SK-N-SH treated with all-trans-retinoic acid at 6 μM for 48 hours (cell line): ENCODE measurements at regions not wholly inside any gene's neighbourhood (a gene's known extent, or its start where the extent isn't known, plus 50 kb on each side); places are given as distances from the start of the nearest gene placed in this dataset.

ENCODE experiments used
- ATAC-seq: fragments of 200-7000 bp; cut with Tn5 transposase; 3 replicates; pipeline ENCODE4 v1.9.1; 2020; ENCODE audit warnings: mild to moderate bottlenecking, moderate library complexity
- ARNTL ChIP-seq: fragments of 450-650 bp; formaldehyde crosslinking; IDR thresholded peaks from 2 replicates; pipeline ENCODE4 v1.5.0; 2020; ENCODE audit warnings: low read depth, mild to moderate bottlenecking, moderate library complexity, borderline replicate concordance
- BACH2 ChIP-seq: fragments of 250-450 bp; sonication (Bioruptor Pico); IDR thresholded peaks from 2 replicates; pipeline ENCODE4 v1.9.0; 2021; ENCODE audit warnings: mild to moderate bottlenecking, borderline replicate concordance
- CSDC2 ChIP-seq: fragments of 250-450 bp; sonication (Bioruptor Pico); IDR thresholded peaks from 2 replicates; pipeline ENCODE4 v1.5.0; 2020; ENCODE audit warnings: mild to moderate bottlenecking, moderate library complexity
- ESRRG ChIP-seq: fragments of 250-450 bp; sonication (Bioruptor Pico); IDR thresholded peaks from 2 replicates; pipeline ENCODE4 v1.6.1; 2021; ENCODE audit warnings: mild to moderate bottlenecking
- GLIS3 ChIP-seq: fragments of 250-450 bp; sonication (Bioruptor Pico); IDR thresholded peaks from 2 replicates; pipeline ENCODE4 v1.5.0; 2020; ENCODE audit warnings: mild to moderate bottlenecking, moderate library complexity
- ISL1 ChIP-seq: fragments of 250-450 bp; sonication (Bioruptor Pico); IDR thresholded peaks from 2 replicates; pipeline ENCODE4 v2.1.2; 2022; ENCODE audit warnings: mild to moderate bottlenecking, moderate library complexity
- OSR1 ChIP-seq: fragments of 250-450 bp; sonication (Bioruptor Pico); IDR thresholded peaks from 2 replicates; pipeline ENCODE4 v1.8.0; 2022; ENCODE audit warnings: moderate library complexity, mild to moderate bottlenecking, inconsistent platforms
- PPARA ChIP-seq: fragments of 250-450 bp; sonication (Bioruptor Pico); IDR thresholded peaks from 2 replicates; pipeline ENCODE4 v1.5.0; 2020; ENCODE audit warnings: mild to moderate bottlenecking, borderline replicate concordance
- RARB ChIP-seq: fragments of 250-450 bp; sonication (Bioruptor Pico); IDR thresholded peaks from 2 replicates; pipeline ENCODE4 v1.8.0; 2021; ENCODE audit warnings: mild to moderate bottlenecking, moderate library complexity
- SNAI2 ChIP-seq: fragments of 250-450 bp; sonication (Bioruptor Pico); IDR thresholded peaks from 2 replicates; pipeline ENCODE4 v1.5.0; 2020; ENCODE audit warnings: mild to moderate bottlenecking, moderate library complexity
- TOX ChIP-seq: fragments of 250-450 bp; sonication (Bioruptor Pico); IDR thresholded peaks from 2 replicates; pipeline ENCODE4 v1.8.0; 2021; ENCODE audit warnings: mild to moderate bottlenecking, moderate library complexity, borderline replicate concordance
- TSHZ2 ChIP-seq: fragments of 250-450 bp; sonication (Bioruptor Pico); IDR thresholded peaks from 2 replicates; pipeline ENCODE4 v1.5.0; 2020; ENCODE audit warnings: mild to moderate bottlenecking, moderate library complexity
- ZC3H10 ChIP-seq: fragments of 250-450 bp; sonication (Bioruptor Pico); IDR thresholded peaks from 2 replicates; pipeline ENCODE4 v1.5.1; 2021; ENCODE audit warnings: mild to moderate bottlenecking, moderate library complexity
- ZFP3 ChIP-seq: fragments of 250-450 bp; sonication (Bioruptor Pico); IDR thresholded peaks from 2 replicates; pipeline ENCODE4 v1.5.0; 2020; ENCODE audit warnings: mild to moderate bottlenecking, moderate library complexity
- ZFP30 ChIP-seq: fragments of 450-650 bp; formaldehyde crosslinking; IDR thresholded peaks from 2 replicates; pipeline ENCODE4 v1.5.0; 2022; ENCODE audit warnings: mild to moderate bottlenecking, moderate library complexity
- ZNF70 ChIP-seq: fragments of 450-650 bp; formaldehyde crosslinking; IDR thresholded peaks from 2 replicates; pipeline ENCODE4 v1.5.0; 2020; ENCODE audit warnings: mild to moderate bottlenecking, moderate library complexity
- ZNF8 ChIP-seq: fragments of 450-650 bp; formaldehyde crosslinking; IDR thresholded peaks from 2 replicates; pipeline ENCODE4 v1.5.0; 2020; ENCODE audit warnings: mild to moderate bottlenecking, moderate library complexity
- TF ChIP-seq, protein P1 (sequence below): fragments of 250-450 bp; sonication (Bioruptor Pico); IDR thresholded peaks from 2 replicates; pipeline ENCODE4 v1.8.0; 2020; ENCODE audit warnings: mild to moderate bottlenecking, moderate library complexity, borderline replicate concordance
- TF ChIP-seq, protein P2 (sequence below): fragments of 250-450 bp; sonication (Bioruptor Pico); IDR thresholded peaks from 2 replicates; pipeline ENCODE4 v1.5.1; 2021; ENCODE audit warnings: mild to moderate bottlenecking, moderate library complexity
- TF ChIP-seq, protein P3 (sequence below): fragments of 250-450 bp; sonication (Bioruptor Pico); IDR thresholded peaks from 2 replicates; pipeline ENCODE4 v1.8.0; 2021; ENCODE audit warnings: low read depth, mild to moderate bottlenecking, moderate library complexity, borderline replicate concordance

DNA sequence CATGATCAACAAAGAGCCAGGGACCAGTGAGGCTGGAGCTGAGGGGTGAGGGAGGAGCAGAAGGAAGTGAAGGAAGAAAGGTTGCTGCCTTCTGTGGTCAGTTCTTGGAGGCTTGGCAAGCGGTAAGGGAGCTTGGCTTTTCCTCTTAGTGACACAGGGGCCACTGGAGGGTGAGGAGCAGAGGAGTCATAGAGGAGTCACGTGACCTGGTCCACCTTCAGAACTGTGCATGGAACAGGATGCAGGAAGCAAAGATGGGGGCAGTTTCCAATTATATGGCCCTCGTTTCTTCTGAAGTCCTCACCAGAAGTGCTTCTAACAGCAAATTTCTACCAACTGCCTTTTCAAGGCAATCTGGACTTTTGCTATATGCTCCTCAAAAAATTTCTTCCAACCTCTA is 326.9 kb upstream of the SMIM21 start:
- TF ChIP-seq ZC3H10 (CRISPR knock-in tag) (no peak), TOX (CRISPR knock-in tag) (no peak), SNAI2 (CRISPR knock-in tag) (no peak), CSDC2 (CRISPR knock-in tag) (no peak), ESRRG (CRISPR knock-in tag) (no peak), ZFP3 (CRISPR knock-in tag) (no peak), PPARA (CRISPR knock-in tag) (no peak), ZFP30 (CRISPR knock-in tag) (no peak), BACH2 (CRISPR knock-in tag) (no peak), ZNF70 (no peak), RARB (no peak), GLIS3 (CRISPR knock-in tag) (no peak), TSHZ2 (CRISPR knock-in tag) (no peak)
- TF ChIP-seq, protein P1, sequence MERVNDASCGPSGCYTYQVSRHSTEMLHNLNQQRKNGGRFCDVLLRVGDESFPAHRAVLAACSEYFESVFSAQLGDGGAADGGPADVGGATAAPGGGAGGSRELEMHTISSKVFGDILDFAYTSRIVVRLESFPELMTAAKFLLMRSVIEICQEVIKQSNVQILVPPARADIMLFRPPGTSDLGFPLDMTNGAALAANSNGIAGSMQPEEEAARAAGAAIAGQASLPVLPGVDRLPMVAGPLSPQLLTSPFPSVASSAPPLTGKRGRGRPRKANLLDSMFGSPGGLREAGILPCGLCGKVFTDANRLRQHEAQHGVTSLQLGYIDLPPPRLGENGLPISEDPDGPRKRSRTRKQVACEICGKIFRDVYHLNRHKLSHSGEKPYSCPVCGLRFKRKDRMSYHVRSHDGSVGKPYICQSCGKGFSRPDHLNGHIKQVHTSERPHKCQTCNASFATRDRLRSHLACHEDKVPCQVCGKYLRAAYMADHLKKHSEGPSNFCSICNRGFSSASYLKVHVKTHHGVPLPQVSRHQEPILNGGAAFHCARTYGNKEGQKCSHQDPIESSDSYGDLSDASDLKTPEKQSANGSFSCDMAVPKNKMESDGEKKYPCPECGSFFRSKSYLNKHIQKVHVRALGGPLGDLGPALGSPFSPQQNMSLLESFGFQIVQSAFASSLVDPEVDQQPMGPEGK (CRISPR knock-in tag) = no peak
- TF ChIP-seq, protein P2, sequence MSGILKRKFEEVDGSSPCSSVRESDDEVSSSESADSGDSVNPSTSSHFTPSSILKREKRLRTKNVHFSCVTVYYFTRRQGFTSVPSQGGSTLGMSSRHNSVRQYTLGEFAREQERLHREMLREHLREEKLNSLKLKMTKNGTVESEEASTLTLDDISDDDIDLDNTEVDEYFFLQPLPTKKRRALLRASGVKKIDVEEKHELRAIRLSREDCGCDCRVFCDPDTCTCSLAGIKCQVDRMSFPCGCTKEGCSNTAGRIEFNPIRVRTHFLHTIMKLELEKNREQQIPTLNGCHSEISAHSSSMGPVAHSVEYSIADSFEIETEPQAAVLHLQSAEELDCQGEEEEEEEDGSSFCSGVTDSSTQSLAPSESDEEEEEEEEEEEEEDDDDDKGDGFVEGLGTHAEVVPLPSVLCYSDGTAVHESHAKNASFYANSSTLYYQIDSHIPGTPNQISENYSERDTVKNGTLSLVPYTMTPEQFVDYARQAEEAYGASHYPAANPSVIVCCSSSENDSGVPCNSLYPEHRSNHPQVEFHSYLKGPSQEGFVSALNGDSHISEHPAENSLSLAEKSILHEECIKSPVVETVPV (CRISPR knock-in tag) = no peak
- TF ChIP-seq, protein P3, sequence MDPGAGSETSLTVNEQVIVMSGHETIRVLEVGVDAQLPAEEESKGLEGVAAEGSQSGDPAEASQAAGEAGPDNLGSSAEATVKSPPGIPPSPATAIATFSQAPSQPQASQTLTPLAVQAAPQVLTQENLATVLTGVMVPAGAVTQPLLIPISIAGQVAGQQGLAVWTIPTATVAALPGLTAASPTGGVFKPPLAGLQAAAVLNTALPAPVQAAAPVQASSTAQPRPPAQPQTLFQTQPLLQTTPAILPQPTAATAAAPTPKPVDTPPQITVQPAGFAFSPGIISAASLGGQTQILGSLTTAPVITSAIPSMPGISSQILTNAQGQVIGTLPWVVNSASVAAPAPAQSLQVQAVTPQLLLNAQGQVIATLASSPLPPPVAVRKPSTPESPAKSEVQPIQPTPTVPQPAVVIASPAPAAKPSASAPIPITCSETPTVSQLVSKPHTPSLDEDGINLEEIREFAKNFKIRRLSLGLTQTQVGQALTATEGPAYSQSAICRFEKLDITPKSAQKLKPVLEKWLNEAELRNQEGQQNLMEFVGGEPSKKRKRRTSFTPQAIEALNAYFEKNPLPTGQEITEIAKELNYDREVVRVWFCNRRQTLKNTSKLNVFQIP = no peak
- ATAC-seq = no peak

DNA sequence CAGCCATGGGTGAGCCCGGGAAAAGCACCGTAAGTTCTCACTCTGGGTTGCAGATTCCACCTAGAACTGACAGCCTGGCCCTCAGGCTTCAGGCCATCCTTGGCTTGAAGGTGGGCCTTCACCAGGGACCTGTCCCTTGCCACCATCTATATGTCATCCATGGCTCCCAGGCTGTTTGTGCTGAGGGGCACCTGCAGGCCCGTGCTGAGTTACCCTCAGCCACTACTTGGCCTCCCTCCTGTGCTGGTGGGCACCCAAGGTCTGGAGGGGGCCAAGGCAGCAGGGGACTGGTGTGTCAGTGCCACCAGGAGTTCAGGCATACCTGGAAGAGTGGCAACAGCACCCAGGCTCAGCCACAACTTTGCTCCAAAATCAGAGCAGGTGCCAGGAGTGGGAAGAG is 326.2 kb upstream of the SMIM21 start:
- no peak for TF ChIP-seq RARB
- TF ChIP-seq ARNTL (CRISPR knock-in tag) = no peak
- TF ChIP-seq SNAI2 (CRISPR knock-in tag) = no peak
- no peak for TF ChIP-seq ZC3H10 (CRISPR knock-in tag)
- no peak for TF ChIP-seq ISL1 (CRISPR knock-in tag)
- TF ChIP-seq OSR1 = no peak
- no peak for TF ChIP-seq ZNF70
- TF ChIP-seq, all 23 proteins: peak for 0
- ATAC-seq = no peak

- TF ChIP-seq, protein P2 (CRISPR knock-in tag) = no peak
- TF ChIP-seq TOX (CRISPR knock-in tag) (no peak), SNAI2 (CRISPR knock-in tag) (no peak), GLIS3 (CRISPR knock-in tag) (no peak), ARNTL (CRISPR knock-in tag) (no peak)
- ATAC-seq = no peak
Observed at GRCh38 chr18:75752740-75753263, 325.3 kb upstream of the SMIM21 start.

DNA sequence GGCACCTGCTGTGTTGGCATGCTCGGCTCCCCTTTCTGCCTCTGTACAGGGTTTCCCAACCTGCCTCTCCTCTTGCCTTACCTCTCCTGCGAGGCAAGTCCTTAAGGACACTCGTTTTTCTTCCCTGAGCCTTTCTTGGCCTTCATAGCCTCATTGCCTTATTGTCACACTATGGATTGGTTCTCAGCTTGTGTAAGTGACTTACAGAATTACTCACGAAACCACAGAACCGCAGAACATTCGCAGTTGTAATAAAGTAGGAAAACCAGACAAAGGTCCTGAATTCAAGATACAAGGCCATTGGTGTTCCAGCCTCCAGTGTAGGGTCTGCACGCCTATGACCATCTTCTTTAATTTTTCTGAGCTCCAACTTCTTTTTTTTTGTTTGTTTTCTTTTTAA is 317.6 kb upstream of the SMIM21 start:
- no peak for ATAC-seq
- TF ChIP-seq ZNF8 (CRISPR knock-in tag) = no peak
